ENCODE measurements at regions not wholly inside any gene's neighbourhood (a gene's known extent, or its start where the extent isn't known, plus 50 kb on each side); places are given as distances from the start of the nearest gene placed in this dataset.

GRCh38 chr3:23743141-23743784 is 62.5 kb upstream of the UBE2E1 start:
- TF ChIP-seq, protein P1, sequence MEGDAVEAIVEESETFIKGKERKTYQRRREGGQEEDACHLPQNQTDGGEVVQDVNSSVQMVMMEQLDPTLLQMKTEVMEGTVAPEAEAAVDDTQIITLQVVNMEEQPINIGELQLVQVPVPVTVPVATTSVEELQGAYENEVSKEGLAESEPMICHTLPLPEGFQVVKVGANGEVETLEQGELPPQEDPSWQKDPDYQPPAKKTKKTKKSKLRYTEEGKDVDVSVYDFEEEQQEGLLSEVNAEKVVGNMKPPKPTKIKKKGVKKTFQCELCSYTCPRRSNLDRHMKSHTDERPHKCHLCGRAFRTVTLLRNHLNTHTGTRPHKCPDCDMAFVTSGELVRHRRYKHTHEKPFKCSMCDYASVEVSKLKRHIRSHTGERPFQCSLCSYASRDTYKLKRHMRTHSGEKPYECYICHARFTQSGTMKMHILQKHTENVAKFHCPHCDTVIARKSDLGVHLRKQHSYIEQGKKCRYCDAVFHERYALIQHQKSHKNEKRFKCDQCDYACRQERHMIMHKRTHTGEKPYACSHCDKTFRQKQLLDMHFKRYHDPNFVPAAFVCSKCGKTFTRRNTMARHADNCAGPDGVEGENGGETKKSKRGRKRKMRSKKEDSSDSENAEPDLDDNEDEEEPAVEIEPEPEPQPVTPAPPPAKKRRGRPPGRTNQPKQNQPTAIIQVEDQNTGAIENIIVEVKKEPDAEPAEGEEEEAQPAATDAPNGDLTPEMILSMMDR (IDR thresholded peaks at IDR 0.05) = no peak
- no peak for TF ChIP-seq POLR2A (IDR thresholded peaks at IDR 0.05)
- no peak for TF ChIP-seq EP300 (IDR thresholded peaks at IDR 0.05)

All from suprapubic skin (tissue), 3 donors.